Natural killer cell (primary cell): ENCODE measurements at regions not wholly inside any gene's neighbourhood (a gene's known extent, or its start where the extent isn't known, plus 50 kb on each side); places are given as distances from the start of the nearest gene placed in this dataset.
"Not testable (repeated sequence)": the region's sequence is repeated elsewhere in the genome, so short reads cannot be mapped to it uniquely, and the experiment has no call there.

Source experiments
- ATAC-seq, 3 donors: fragments of 150-1000 bp in 2 of 3; fragments of 200-7000 bp in 1 of 3; cut with Tn5 transposase; 1 replicate in 1 of 3; 2 replicates in 2 of 3; pipeline ENCODE4 v1.10.0; 2021; ENCODE audit warnings: mild to moderate bottlenecking in 2 of 3, moderate library complexity in 2 of 3
- DNase-seq, 2 donors: peaks; one replicate each; pipeline versions ENCODE4 v3.0.0 to v3.0.0-alpha.2; 2013 to 2021; ENCODE audit warnings: mixed read lengths in 1 of 2
- H3K27ac ChIP-seq: one replicate; pipeline ENCODE4 v1.5.1; 2013; ENCODE audit warnings: mild to moderate bottlenecking, low read length
- H3K27me3 ChIP-seq: one replicate; pipeline ENCODE4 v1.6.1; 2013; ENCODE audit warnings: low read length; ENCODE audit not compliant: control insufficient read depth, insufficient read depth
- H3K36me3 ChIP-seq: one replicate; pipeline ENCODE4 v1.6.1; 2013; ENCODE audit warnings: low read length; ENCODE audit not compliant: control insufficient read depth, insufficient read depth
- H3K4me1 ChIP-seq: one replicate; pipeline ENCODE4 v1.6.1; 2013; ENCODE audit warnings: low read length; ENCODE audit not compliant: control insufficient read depth, insufficient read depth
- H3K4me3 ChIP-seq: one replicate; pipeline ENCODE4 v1.5.1; 2013; ENCODE audit warnings: low read length
- H3K9me3 ChIP-seq: one replicate; pipeline ENCODE4 v1.6.1; 2013; ENCODE audit warnings: low read length; ENCODE audit not compliant: control insufficient read depth, insufficient read depth
- H3K27ac Mint-ChIP-seq, 2 donors: one replicate each; pipeline ENCODE4 v1.8.0; 2022; ENCODE audit warnings: mild to moderate bottlenecking in 2 of 2, mixed read lengths in 2 of 2, moderate library complexity in 1 of 2
- H3K27me3 Mint-ChIP-seq, 2 donors: one replicate each; pipeline ENCODE4 v1.8.0; 2022; ENCODE audit warnings: low read depth in 2 of 2, mixed read lengths in 2 of 2
- H3K36me3 Mint-ChIP-seq: one replicate; pipeline ENCODE4 v1.8.0; 2022; ENCODE audit warnings: mixed read lengths
- H3K4me1 Mint-ChIP-seq, 2 donors: one replicate each; pipeline ENCODE4 v1.8.0; 2022; ENCODE audit warnings: mixed read lengths in 2 of 2
- H3K4me3 Mint-ChIP-seq: one replicate; pipeline ENCODE4 v1.8.0; 2022; ENCODE audit warnings: mild to moderate bottlenecking, moderate library complexity, mixed read lengths
- H3K9me3 Mint-ChIP-seq, 2 donors: one replicate each; pipeline ENCODE4 v1.8.0; 2022; ENCODE audit warnings: mixed read lengths in 2 of 2
- WGBS: methylation state at CpG from one replicate; pipeline ENCODE4 v1.1.7; 2013; ENCODE audit warnings: missing lambda C conversion rate; ENCODE audit not compliant: insufficient coverage; 5-methylcytosine and 5-hydroxymethylcytosine counted together
- intact Hi-C: fragments of 100-400 bp; cut with micrococcal nuclease; formaldehyde crosslinking; loops from one replicate; pipeline ENCODE4 v1.14.2; 2022
- TF ChIP-seq, protein P1 (sequence below): fragments of 200-600 bp; IDR thresholded peaks from one replicate; pipeline ENCODE4 v1.8.0; 2022; ENCODE audit warnings: antibody characterized with exemption

DNA sequence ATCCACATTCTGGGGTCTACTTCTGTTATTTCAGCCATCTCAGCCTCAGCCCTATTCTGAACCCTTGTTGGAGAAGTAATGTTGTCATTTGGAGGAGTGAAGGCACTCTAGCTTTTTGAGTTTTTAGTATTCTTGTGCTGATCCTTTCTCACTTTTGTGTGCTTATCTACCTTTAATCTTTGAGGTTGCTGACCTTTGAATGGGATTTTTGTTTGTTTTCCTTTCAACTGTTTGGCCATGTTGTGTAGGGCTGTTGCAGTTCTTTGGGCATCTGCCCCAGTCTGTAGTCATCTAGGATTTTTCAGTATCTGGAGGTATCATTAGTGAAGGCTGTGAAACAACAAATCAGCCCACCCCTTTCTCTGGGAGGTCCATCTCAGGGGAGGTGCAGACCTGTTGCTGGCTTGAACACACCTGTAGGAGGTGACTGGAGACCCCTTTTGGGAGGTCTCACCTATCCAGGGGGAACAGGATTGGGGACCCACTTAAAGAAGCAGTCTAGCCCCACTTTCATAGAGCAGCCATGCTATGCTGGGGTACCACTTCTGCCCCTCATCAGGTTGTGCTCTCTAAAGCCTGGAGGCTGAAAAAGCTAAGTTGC, 1391.4 kb downstream of the UQCRFS1 start:
- Mint-ChIP-seq H3K4me1 (no peaks in the 10 kb centered on the region), H3K36me3 (peaks cover 21% of the 10 kb centered on the region), H3K27ac (no peak overlapping the region), H3K4me3 (no peak overlapping the region), H3K9me3 (peaks cover 5 to 7% of the 10 kb centered on the region in 2 donors), H3K27me3 (no peaks in the 10 kb centered on the region)
- Histone ChIP-seq H3K4me1 (no peaks in the 10 kb centered on the region), H3K27ac (no peak overlapping the region), H3K4me3 (no peak overlapping the region), H3K9me3 (no peaks in the 10 kb centered on the region), H3K27me3 (no peaks in the 10 kb centered on the region), H3K36me3 (no peaks in the 10 kb centered on the region)
- ATAC-seq: no peak
- TF ChIP-seq, protein P1, sequence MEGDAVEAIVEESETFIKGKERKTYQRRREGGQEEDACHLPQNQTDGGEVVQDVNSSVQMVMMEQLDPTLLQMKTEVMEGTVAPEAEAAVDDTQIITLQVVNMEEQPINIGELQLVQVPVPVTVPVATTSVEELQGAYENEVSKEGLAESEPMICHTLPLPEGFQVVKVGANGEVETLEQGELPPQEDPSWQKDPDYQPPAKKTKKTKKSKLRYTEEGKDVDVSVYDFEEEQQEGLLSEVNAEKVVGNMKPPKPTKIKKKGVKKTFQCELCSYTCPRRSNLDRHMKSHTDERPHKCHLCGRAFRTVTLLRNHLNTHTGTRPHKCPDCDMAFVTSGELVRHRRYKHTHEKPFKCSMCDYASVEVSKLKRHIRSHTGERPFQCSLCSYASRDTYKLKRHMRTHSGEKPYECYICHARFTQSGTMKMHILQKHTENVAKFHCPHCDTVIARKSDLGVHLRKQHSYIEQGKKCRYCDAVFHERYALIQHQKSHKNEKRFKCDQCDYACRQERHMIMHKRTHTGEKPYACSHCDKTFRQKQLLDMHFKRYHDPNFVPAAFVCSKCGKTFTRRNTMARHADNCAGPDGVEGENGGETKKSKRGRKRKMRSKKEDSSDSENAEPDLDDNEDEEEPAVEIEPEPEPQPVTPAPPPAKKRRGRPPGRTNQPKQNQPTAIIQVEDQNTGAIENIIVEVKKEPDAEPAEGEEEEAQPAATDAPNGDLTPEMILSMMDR: no peak
- DNase-seq: no peak
- intact Hi-C loops: no loop called here

DNA sequence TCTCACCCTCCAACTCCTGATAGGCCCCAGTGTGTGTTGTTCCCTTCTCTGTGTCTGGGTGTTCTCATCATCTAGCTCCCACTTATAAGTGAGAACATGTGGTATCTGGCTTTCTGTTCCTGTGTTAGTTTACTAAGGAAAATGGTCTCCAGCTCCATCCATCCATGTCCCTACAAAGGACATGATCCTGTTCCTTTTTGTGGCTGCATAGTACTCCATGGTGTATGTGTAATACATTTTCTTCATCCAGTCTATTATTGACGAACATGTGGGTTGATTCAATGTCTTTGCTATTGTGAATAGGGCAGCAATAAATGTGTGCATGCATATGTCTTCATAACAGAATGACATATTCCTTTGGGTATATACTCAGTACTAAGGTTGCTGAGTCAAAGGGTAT, 1397.0 kb downstream of the UQCRFS1 start:
- Histone ChIP-seq H3K27ac (no peak overlapping the region), H3K9me3 (peaks cover 10% of the 10 kb centered on the region), H3K27me3 (no peaks in the 10 kb centered on the region), H3K4me1 (no peaks in the 10 kb centered on the region), H3K4me3 (no peak overlapping the region), H3K36me3 (no peaks in the 10 kb centered on the region)
- ATAC-seq (no peak), DNase-seq (no peak)
- intact Hi-C loops: no loop called here
- Mint-ChIP-seq H3K9me3 (peaks cover 4 to 11% of the 10 kb centered on the region in 2 donors), H3K4me1 (no peaks in the 10 kb centered on the region), H3K27me3 (no peaks in the 10 kb centered on the region), H3K27ac (no peak overlapping the region), H3K4me3 (no peak overlapping the region), H3K36me3 (peaks cover 21% of the 10 kb centered on the region)
- TF ChIP-seq, protein P1: no peak
- 100% methylated on average over 1 of the region's 1 CpG for WGBS

DNA sequence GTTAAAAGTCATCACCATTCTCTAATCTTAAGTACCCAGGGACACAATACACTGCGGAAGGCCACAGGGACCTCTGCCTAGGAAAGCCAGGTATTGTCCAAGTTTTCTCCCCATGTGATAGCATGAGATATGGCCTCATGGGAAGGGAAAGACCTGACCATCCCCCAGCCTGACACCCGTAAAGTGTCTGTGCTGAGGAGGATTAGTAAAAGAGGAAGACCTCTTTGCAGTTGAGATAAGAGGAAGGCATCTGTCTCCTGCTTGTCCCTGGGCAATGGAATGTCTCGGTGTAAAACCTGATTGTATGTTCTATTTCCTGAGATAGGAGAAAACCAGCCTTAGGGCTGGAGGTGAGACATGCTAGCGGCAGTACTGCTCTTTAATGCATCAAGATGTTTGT, 1398.1 kb downstream of the UQCRFS1 start:
- H3K27me3 Mint-ChIP-seq, H3K36me3 ChIP-seq, H3K4me3 Mint-ChIP-seq, H3K27ac Mint-ChIP-seq, H3K4me3 ChIP-seq, intact Hi-C loops, ATAC-seq, DNase-seq, H3K4me1 Mint-ChIP-seq, H3K27ac ChIP-seq, H3K4me1 ChIP-seq, H3K27me3 ChIP-seq: not testable (repeated sequence)
- WGBS: 86% methylated on average over 4 of the region's 4 CpGs
- H3K9me3 ChIP-seq: peaks cover 10% of the 10 kb centered on the region
- Mint-ChIP-seq H3K36me3 (peaks cover 21% of the 10 kb centered on the region), H3K9me3 (peaks cover 4 to 11% of the 10 kb centered on the region in 2 donors)

DNA sequence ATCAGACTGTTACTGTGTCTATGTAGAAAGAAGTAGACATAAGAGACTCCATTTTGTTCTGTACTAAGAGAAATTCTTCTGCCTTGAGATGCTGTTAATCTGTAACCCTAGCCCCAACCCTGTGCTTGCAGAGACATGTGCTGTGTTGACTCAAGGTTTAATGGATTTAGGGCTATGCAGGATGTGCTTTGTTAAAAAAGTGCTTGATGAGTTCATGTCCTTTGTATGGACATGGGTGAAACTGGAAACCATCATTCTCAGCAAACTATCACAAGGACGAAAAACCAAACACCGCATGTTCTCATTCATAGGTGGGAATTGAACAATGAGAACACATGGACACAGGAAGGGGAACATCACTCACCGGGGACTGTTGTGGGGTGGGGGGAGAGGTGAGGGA, 1398.7 kb downstream of the UQCRFS1 start:
- ATAC-seq, H3K4me1 ChIP-seq, DNase-seq, H3K4me3 ChIP-seq, H3K4me3 Mint-ChIP-seq, intact Hi-C loops, H3K4me1 Mint-ChIP-seq, H3K27me3 ChIP-seq, H3K36me3 ChIP-seq, H3K27ac ChIP-seq, H3K27me3 Mint-ChIP-seq, H3K27ac Mint-ChIP-seq: not testable (repeated sequence)
- peaks cover 10% of the 10 kb centered on the region for H3K9me3 ChIP-seq
- WGBS: 100% methylated on average over 2 of the region's 3 CpGs
- Mint-ChIP-seq H3K36me3 (peaks cover 21% of the 10 kb centered on the region), H3K9me3 (peaks cover 4 to 11% of the 10 kb centered on the region in 2 donors)
